DND-41 (cell line): ENCODE measurements at regions not wholly inside any gene's neighbourhood (a gene's known extent, or its start where the extent isn't known, plus 50 kb on each side); places are given as distances from the start of the nearest gene placed in this dataset.

Experiments
- EZH2 ChIP-seq: IDR thresholded peaks from 3 replicates; pipeline ENCODE4 v1.6.1; 2012; ENCODE audit warnings: borderline replicate concordance, low read depth, mild to moderate bottlenecking, moderate library complexity, low read length, inconsistent platforms; ENCODE audit not compliant: severe bottlenecking
- TF ChIP-seq, protein P1 (sequence below): IDR thresholded peaks from 2 replicates; pipeline ENCODE4 v1.5.1; 2012; ENCODE audit warnings: borderline replicate concordance, low read length, moderate library complexity, mild to moderate bottlenecking; ENCODE audit not compliant: poor library complexity, severe bottlenecking; ENCODE audit errors: extremely low read depth

DNA sequence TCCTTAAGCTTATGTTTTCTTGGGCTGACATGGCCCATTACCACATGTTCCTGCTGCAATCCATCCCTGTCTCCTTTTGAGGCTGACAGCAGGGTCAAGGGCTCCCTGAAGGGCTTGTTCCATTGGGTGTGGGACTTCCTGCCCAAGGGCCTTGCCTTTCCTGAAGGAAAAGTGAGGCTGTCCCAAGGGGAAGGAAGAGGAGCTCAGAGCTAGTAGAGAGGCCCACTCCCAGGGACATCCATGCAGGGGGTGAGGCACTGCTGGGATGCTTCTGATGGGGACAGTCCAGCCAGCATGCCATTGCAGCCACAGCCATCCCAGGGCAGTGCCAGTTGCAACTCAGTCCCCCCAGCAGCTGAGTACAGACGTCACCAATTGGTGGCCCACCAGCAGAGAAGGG, 138.4 kb upstream of the FOXA2 start:
- TF ChIP-seq, protein P1, sequence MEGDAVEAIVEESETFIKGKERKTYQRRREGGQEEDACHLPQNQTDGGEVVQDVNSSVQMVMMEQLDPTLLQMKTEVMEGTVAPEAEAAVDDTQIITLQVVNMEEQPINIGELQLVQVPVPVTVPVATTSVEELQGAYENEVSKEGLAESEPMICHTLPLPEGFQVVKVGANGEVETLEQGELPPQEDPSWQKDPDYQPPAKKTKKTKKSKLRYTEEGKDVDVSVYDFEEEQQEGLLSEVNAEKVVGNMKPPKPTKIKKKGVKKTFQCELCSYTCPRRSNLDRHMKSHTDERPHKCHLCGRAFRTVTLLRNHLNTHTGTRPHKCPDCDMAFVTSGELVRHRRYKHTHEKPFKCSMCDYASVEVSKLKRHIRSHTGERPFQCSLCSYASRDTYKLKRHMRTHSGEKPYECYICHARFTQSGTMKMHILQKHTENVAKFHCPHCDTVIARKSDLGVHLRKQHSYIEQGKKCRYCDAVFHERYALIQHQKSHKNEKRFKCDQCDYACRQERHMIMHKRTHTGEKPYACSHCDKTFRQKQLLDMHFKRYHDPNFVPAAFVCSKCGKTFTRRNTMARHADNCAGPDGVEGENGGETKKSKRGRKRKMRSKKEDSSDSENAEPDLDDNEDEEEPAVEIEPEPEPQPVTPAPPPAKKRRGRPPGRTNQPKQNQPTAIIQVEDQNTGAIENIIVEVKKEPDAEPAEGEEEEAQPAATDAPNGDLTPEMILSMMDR, result no peak
- no peak for TF ChIP-seq EZH2
